GM19452 (cell line): ENCODE measurements at regions not wholly inside any gene's neighbourhood (a gene's known extent, or its start where the extent isn't known, plus 50 kb on each side); places are given as distances from the start of the nearest gene placed in this dataset.

Experiments
- ATAC-seq: cut with Tn5 transposase; IDR thresholded peaks from one replicate; pipeline ENCODE4 v1.9.1; 2021; ENCODE audit not compliant: unreplicated experiment

DNA sequence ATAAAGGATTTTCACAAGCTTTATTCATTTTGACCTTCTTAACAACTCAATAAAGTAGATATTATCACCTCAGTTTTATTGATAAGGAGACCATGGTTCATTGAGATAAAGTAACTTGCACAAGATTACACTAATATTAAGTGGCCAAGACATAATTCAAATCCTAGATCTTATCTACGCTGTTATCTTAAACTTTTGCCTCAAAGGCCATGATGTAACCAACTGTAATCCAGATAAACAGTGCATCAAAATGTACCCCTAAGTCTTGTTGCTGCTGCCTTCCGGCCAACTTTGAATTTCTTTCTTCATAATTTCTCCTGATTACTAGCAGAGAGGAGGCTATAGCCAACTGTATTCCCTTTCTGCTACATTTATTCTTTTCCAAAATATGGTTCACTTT is 1094.8 kb upstream of the PIK3C3 start:
- no peak for ATAC-seq

DNA sequence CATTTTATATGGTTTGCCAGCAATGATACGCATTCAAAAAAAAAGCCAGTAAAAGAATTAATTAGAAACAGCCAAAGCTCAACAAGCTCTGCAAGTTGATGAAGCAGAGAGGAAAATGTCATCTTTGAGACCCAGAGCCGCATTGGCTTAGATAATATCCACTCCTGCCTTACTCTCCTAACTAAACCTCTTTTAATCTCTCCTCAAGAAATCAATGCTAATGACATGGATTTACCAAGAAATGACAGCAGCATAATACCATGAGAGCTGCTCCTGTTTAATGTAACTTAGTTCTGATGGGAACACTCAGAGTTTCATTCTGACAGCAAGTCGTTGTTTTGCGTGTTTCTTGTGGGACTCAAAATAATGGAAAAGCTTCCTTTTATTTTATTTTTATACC is 1099.4 kb upstream of the PIK3C3 start:
- no peak for ATAC-seq

DNA sequence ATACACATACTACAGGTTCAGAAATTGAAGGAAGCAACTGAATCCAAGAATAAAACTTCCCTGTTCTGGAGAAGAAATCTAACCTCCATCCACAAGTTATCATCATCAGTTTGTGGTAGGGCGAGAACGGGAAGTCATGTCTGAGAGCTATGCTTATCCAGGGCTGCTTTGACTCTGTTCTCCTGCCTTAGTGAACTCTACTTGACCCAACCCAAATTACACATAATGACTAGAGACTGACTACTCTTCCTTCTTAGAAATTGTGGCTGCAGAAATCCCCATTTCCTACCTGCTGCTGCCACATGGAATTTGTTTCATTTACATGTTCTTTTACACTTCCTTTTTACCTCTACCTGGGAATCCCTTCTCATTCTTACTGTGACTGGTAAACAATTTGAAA is 1102.6 kb upstream of the PIK3C3 start:
- no peak for ATAC-seq

DNA sequence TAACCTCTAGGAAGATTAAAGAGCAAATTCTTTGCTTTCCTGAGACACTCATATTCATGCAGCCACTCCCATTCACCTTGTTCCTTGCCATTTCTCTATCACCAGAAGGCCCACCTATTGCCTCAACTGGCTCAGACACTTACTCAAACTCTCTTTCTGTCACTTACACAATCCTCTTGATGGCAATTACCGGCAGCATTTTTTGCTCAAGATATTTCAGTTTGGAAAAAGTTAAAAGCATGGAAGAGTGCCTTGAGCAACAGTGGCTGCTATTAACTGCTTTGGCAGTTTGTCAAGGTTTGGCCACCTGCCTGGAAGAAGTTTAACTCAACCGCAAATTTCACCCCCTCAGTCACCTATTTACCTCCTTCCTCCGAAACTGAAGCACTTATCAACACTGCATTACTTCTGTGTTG is 1104.0 kb upstream of the PIK3C3 start:
- ATAC-seq, result no peak

DNA sequence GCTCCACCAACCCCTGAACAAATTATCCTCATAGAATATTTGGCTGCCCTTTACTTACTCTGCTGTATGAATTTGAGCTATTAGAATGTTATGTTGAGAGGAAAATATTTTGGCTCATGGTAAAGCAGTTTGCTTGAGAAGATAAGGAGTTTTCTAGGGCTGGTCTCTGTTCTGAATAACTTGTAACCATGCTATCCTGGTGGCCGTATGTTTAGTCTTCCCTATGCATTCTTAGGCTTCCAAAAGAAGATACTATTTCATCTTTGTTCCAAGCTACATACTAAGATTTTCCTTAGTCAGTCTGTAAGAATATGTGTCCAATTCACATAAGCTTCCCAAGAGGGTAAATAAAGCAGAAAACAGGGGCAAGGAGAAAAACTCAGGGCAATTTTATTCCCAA is 1105.1 kb upstream of the PIK3C3 start:
- ATAC-seq, result no peak

DNA sequence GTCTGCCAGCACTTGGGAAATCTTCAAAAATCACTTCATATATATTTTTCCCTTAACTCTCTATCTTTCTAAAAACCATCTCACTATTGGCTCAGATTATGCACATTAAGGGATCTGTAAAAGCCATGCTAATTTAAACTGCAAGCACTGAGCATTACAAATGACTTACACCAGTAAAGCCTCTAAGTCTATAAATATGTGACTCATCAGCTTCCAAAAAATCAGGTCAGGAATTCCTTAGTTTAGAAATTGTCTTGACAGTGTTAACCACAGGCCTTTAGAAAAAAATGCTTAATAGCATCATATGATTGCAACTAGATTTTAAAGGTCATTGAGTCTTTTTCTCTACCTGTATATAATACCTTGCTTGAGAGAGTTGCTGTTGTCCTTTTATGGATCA is 1113.6 kb upstream of the PIK3C3 start:
- ATAC-seq, result no peak

DNA sequence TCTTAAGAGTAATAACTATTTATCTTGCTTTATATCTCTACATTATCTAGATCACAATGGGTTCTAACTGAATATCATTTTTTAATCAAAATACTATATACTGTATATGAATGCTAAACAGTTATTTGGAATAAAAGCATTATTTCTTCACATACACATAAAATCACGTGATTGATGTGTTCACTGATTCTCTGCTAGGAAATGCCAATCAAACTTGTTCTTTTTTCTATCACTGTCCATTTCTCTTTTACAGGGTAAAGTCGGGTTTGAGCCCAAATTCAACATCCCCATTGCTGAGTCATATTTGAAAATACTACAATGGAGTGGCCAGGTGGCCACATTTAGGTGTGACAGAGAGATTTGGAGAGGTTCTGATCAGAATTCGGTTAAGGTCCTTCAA is 1114.0 kb upstream of the PIK3C3 start:
- no peak for ATAC-seq

DNA sequence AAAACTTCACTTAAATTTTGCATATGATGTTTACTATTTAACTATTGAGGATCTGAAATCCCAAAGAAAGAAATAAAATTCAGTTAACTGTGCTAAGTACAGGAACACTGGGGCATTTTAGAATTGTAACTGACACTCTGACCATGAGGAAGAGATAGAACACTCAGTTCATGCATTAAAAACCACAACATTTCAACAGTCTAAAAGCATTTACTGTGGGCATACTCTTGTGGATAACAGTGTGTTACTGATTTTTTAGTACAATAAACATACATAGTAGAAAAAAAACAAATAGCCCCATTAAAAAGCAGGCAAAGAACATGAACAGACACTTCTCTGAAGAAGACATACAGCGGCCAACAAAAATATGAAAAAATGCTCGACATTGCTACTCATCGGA is 1122.7 kb upstream of the PIK3C3 start:
- no peak for ATAC-seq

DNA sequence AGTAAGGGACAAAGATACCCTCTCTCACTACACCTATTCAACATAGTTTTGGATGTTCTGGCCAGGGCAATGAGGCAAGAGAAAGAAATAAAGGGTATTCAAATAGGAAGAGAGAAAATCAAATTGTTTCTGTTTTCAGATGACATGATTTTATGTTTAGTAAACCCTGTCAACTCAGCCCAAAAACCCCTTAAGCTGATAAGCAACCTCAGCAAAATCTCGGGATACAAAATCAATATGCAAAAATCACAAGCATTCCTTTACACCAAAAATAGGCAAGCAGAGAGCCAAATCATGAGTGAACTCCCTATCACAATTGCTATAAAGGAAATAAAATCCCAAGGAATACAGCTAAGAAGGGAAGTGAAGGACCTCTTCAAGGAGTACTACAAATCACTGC is 1130.7 kb upstream of the PIK3C3 start:
- ATAC-seq, result no peak

DNA sequence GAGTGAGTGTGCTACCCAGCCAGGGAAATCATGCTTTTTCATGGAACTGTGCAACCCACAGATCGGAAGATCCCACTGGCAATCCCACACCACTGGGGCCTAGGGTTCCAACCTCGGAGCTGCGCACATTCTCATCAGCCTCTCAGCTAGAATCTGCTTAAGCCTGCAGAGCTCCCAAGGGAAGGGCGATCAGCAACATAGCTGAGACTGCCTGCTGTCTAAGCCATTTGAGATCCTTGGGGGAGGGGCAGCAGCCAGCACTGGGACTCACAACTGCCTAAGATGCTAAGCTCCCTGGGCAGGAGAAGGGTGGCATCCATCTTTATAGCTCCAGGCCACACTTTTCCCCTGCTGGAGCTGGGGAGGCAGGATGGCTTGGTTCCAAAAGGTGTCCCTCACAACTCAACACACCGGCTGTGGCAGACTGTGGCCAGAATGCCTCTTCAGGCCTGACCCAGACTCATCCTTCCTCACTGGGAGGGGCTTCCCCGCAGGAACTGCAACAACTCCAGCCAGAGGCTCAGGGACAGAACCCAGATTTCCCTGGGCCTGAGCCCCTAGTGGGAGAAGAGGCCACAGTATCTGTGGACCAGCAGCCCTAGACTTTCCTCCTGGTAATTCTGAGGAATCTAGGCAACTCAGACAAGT is 1133.3 kb upstream of the PIK3C3 start:
- ATAC-seq, result no peak

DNA sequence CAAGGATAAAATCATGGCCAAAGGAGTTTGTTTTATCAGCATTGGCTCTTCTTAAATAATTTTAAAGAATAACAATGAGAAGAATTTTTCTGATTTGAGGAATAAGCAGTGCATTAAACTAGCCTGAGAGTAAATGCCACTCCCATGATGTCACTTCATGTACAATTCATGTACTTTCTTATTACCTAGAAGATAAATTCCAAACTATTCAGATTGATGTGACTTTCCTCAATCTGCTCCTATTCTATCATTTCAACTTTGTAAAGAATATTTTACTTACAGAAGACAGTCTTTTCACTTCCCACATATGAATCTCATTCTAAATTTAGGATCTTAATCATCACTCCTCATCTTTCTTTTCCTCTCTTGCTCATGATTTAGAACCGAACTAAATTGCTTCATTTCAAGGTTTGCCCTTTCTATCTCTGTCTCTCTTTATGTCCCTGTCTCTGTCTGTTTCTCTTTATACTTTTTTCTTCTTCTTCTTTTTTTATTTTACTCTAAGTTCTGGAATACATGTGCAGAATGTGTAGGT is 1142.0 kb upstream of the PIK3C3 start:
- no peak for ATAC-seq

DNA sequence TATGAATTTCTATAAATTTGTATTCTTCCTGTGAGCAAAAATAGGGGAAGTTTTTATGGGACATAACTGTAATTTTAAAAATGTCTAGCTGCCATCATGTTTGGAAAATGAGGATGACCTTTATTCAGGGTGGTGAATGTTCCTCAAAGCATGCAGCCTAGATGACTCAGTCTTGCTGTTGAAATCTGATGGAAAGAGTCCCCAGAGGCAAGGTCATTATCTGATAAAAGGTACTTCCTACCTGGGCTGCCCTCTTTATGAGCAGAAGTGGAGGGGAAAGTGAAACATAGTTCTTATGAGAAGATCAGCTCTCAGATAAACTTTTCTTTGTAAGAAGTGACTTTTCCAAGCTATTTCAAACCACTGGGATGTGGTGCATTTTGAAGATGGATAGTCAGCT is 1144.7 kb upstream of the PIK3C3 start:
- no peak for ATAC-seq

DNA sequence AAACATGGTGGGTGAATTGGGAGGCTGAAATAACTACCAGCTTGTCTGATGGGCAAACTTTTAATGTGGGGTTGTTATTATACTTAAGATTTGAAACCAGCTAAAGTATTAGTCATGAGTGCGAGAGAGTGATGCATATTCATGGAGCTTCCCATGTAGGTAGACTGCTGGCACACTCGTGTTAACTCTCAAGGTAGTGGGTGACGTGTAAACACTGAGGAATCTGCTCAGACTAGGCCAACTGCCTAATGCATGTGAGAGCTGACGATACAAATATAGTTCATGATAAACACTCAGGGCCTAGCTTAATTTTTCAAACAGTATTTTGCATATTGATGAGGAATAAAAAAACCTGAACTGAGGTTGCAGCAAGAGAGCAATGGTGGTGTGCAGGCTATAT is 1165.7 kb upstream of the PIK3C3 start:
- no peak for ATAC-seq

DNA sequence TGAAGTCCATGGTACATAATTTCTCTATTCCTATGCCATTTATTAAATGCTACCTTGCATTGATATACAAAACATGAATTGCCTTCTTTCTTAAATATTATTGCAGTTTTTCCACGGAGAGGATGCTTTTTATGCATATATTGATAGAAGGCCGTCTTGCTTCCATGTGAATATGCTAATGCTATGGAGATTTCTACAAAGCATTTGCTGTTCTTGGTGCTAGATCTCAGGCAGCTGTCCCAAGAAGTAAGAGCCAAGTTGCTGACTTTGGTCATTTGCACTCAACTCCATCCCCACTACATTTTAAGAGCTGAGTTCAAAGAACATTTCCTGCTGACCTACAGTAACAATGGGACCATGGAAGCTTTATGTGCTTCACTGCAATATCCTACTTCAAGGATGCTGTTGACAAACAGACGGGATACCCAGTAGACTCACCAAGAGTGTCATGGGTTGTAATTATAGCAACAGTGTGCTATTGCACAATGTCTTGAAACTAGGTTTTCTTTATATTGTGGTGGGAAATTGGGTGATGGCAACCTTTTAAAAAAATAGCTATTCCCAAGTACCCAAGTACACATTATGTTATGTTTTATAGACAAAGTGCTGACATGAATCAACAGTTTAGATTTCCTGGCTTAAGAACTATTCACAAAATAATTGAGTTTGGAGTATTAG is 1172.4 kb upstream of the PIK3C3 start:
- no peak for ATAC-seq

DNA sequence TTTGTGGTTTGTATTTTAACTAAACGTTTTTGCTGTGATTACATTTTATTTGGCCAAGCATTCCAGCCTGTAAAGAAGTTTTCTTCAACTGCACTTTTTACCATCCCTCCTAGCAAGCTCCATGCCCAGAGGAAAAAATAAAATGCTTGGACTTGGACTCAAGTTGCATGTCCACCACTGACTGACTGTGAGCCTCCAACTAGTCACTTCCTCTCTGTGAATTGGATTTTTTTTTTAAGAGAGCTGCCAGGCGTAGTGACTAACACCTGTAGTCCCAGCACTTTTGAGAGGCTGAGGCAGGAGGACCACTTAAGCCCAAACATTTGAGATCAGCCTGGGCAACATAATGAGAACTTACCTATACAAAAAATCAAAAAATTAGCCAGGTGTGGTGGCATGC is 1185.2 kb upstream of the PIK3C3 start:
- ATAC-seq, result no peak

DNA sequence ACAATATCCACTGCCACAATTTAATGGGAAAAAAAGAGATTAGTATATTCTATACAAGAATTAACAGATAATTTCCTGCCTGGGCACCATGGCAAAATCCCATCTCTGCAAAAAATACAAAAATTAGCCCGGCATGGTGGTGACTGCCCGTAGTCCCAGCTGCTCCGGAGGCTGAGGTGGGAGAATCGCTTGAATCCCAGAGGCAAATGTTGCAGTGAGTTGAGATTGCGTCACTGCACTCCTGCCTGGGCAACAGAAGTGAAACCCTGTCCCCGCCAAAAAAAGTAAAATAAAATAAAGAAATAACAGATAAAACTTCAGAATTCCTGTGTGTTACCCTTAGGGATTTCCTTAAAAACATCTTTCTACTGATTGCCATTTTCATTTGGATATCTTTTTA is 1194.8 kb upstream of the PIK3C3 start:
- no peak for ATAC-seq

DNA sequence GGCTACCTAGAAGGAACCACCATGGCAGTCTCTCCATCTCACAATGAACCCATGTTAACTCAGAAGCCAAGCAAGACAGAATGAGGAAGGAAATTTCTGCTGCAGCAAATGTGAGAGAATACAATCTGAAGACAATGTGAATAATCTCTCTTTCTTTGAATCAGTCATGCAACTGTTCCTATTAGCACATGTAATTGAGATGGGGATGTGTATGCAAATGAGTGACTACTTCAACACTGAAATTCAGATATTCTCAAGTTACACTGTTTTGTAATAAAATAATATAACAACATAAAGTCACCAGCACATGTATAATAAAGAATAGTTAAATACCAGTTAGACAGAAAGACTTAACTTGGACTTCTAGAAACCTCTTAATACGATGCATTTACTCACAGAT is 1200.6 kb upstream of the PIK3C3 start:
- ATAC-seq, result no peak

DNA sequence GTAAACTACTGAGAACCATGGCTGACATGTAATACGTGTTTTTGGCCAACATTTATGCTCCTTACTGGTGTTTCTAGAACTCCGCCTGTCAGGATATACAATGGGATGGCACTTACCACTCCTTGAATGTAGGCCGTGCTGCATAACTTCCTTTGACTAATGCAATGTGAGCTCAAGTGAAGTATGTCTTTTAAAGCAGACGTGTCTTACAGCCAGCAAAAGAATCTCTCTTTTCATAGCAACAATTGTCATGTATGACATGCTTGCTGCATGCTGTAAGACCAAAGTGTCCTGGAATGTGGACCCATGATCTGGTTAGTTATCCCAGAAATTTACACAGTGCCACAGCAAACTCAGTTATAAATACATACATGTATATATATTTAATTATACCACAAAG is 1202.7 kb upstream of the PIK3C3 start:
- ATAC-seq, result no peak

DNA sequence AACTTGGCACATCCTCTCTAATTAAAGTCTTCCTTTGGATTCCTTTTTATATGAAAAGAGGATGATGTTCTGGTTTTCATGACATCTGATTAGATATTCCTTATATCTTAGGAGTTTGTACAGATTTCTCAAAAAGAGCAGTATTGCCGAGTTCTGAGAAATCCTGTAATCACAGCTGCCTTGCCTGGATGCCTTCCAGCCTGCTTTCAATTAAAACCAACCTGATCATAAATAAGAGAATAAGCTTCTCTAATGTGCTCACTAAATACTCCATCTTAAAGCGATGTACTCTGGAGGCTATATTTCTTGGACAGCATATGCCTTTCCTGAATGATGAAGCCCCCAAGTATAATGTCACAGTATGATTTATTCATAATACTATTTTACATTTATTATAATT is 1203.8 kb upstream of the PIK3C3 start:
- no peak for ATAC-seq

DNA sequence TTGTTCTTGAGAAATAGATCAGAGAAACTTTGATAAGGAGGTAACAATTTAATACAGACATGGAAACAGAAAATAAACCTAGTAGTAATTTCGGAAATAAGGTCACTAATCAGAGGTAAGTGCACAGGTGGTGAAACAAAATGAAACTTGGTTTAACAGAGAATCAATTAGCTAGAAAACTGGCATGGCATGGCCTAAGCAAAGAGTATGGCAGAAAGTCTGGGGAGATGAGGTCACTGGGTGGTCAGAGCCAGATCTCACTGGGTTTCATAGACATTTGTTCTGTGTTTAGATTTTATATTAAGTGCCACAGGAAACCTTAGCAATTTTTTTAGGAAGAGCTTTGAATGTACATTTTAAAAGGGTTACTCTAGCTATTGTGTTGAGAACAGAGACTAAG is 1216.0 kb upstream of the PIK3C3 start:
- no peak for ATAC-seq

DNA sequence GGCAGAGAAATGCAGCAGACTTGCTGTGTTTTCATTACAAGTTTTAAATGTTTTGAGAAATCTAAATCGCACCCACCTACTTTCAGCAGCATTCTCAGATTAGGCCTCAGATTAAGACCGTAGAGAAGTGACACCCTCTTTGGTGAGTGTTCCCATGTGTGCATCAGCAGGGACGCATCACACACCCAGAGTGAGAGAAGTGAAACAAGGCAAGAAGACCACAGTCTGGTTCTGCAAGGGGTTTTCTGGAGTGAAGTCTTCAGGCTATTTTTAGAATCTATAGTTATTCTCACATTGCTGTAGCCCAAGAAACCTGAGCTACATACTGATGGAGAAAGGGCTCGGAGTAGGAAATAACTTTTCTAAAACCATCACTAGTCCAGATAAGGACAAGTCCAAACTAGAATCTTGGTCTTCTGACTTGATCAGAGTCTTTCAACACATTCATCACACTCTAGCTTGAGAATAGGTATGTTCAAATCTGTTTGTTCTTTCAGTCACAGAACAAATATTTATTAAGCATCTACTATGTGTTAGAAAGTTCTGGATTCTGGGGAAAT is 1216.6 kb upstream of the PIK3C3 start:
- ATAC-seq, result no peak

DNA sequence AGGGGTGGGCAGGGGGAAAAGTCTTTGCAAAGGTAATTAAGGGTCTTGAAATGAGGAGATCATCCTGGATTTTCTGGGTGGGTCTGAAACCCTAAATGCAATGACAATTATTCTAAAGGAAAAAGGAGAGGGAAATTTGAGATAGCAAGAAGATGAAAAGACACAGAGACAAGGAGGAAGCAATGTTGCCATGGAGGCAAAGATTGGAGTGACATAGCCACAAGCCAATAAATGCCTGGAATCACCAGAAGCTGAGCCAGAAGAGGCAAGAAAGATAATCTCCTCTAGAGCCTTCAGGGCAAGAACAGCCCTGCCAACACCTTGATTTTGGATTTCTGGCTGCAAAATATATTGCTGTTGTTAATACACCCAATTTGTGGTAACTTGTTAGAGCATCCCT is 1246.3 kb upstream of the PIK3C3 start:
- no peak for ATAC-seq

DNA sequence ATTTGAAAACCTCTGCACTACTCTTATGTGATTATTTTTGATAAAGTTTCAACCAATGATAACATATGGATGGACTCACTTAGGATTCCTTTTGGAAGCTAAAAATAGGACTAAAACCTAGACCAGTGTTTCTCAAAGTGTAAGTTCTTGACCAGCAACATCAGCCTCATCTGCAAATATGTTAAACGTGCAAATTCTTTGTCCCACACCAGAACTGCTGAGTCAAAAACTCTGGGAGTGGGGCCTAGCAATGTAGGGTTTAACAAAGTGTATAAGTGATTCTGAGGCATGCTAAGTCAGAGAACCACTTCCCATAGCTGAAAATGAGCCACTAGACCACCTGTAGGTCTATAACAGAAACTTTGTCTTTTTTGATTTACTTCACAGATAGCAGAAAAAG is 1247.2 kb upstream of the PIK3C3 start:
- no peak for ATAC-seq
